HepG2 (cell line): ENCODE measurements at regions not wholly inside any gene's neighbourhood (a gene's known extent, or its start where the extent isn't known, plus 50 kb on each side); places are given as distances from the start of the nearest gene placed in this dataset.

Experiments used
- ATAC-seq: fragments of 200-7000 bp; cut with Tn5 transposase; 3 replicates; pipeline ENCODE4 v1.9.1; 2020; ENCODE audit warnings: mild to moderate bottlenecking, moderate library complexity
- BruUV-seq: library from RNA; stranded (reverse); fragments of 400-500 nt; replicated peaks from 2 replicates; lab custom pipeline; 2021; lab: Mats Ljungman, UMichigan
- CTCF ChIA-PET: fragments of 300-600 bp; formaldehyde crosslinking; extraction: SDS; loops from one replicate; lab custom pipeline; 2021; ENCODE audit warnings: low total read pairs, inconsistent platforms, low intra/inter-chr PET ratio; lab: Yijun Ruan, JAX
- POLR2A ChIA-PET: fragments of 350-600 bp; sonication (Branson Sonifier 250); formaldehyde crosslinking; loops from one replicate; lab custom pipeline; 2020; ENCODE audit warnings: antibody characterized with exemption, inconsistent platforms; lab: Yijun Ruan, JAX
- DNase-seq: peaks from one replicate; pipeline ENCODE4 v3.0.0-alpha.2; 2015; ENCODE audit warnings: low spot score
- FAIRE-seq: peaks from 3 replicates; lab custom pipeline; 2011; peaks lifted over from hg19 to GRCh38; lab: Jason Lieb, UNC
- H2AFZ ChIP-seq: one replicate; pipeline ENCODE4 v1.6.1; 2011; ENCODE audit warnings: low read length, inconsistent platforms
- H3K27ac ChIP-seq: fragments of 300-600 bp; 3 replicates; pipeline ENCODE4 v1.8.0; 2011; ENCODE audit warnings: mixed run types, mild to moderate bottlenecking, mixed read lengths, low read length, inconsistent platforms; ENCODE audit not compliant: insufficient read depth; ENCODE audit errors: extremely low read length
- H3K27me3 ChIP-seq, 2 experiments: fragments of 200-600 bp in 1 of 2; 2 replicates in 1 of 2; 3 replicates in 1 of 2; pipeline versions ENCODE4 v1.6.0 to v1.8.0; 2011; ENCODE audit warnings: low read length in 2 of 2, mild to moderate bottlenecking in 2 of 2, moderate library complexity in 2 of 2, inconsistent platforms in 1 of 2; ENCODE audit not compliant: insufficient read depth in 2 of 2, control insufficient read depth in 1 of 2
- H3K36me3 ChIP-seq, 2 experiments: fragments of 200-600 bp in 1 of 2; replicated peaks in 1 of 2; 2 replicates in 1 of 2; 3 replicates in 1 of 2; pipeline versions ENCODE4 v1.5.1 to v1.8.0; 2011; ENCODE audit warnings: low read length in 2 of 2, inconsistent platforms in 1 of 2; ENCODE audit not compliant: insufficient read depth in 2 of 2, control insufficient read depth in 1 of 2
- H3K4me1 ChIP-seq: 2 replicates; pipeline ENCODE4 v1.5.1; 2012; ENCODE audit warnings: low read length, inconsistent platforms; ENCODE audit not compliant: insufficient read depth
- H3K4me2 ChIP-seq: 2 replicates; pipeline ENCODE4 v1.6.0; 2011; ENCODE audit warnings: low read depth, low read length, inconsistent platforms
- H3K4me3 ChIP-seq, 3 experiments: fragments of 200-600 bp in 1 of 3; sonication (generic), shearing (Covaris generic) in 1 of 3; replicated peaks in 1 of 3; 2 replicates each; pipeline ENCODE4 v1.5.1; 2011 to 2016; ENCODE audit warnings: low read length in 3 of 3, inconsistent platforms in 2 of 3, low read depth in 2 of 3, mild to moderate bottlenecking in 2 of 3, control low read depth in 1 of 3, mixed read lengths in 1 of 3; ENCODE audit not compliant: insufficient read depth in 1 of 3
- H3K79me2 ChIP-seq: one replicate; pipeline ENCODE4 v1.6.1; 2011; ENCODE audit warnings: low read length, inconsistent platforms; ENCODE audit not compliant: insufficient read depth
- H3K9ac ChIP-seq: 2 replicates; pipeline ENCODE4 v1.6.0; 2011; ENCODE audit warnings: mild to moderate bottlenecking, low read depth, low read length, inconsistent platforms; ENCODE audit not compliant: insufficient read depth
- H3K9me3 ChIP-seq: 2 replicates; pipeline ENCODE4 v1.5.1; 2012; ENCODE audit warnings: mild to moderate bottlenecking, low read length
- H4K20me1 ChIP-seq: 2 replicates; pipeline ENCODE4 v1.6.0; 2011; ENCODE audit warnings: inconsistent platforms, mild to moderate bottlenecking, low read length, moderate library complexity; ENCODE audit not compliant: insufficient read depth
- DMTF1 ChIP-seq: sonication (generic); formaldehyde crosslinking; IDR thresholded peaks from 2 replicates; pipeline ENCODE4 v1.4.0; 2020; ENCODE audit warnings: mild to moderate bottlenecking, missing genetic modification reagents
- E2F5 ChIP-seq: sonication (generic); formaldehyde crosslinking; conservative IDR thresholded peaks from 2 replicates; pipeline ENCODE4 v1.4.0; 2020; ENCODE audit warnings: missing genetic modification reagents
- JUN ChIP-seq: sonication (generic); formaldehyde crosslinking; IDR thresholded peaks from 2 replicates; pipeline ENCODE4 v1.4.0; 2020; ENCODE audit warnings: mild to moderate bottlenecking, missing genetic modification reagents
- KDM1A ChIP-seq: IDR thresholded peaks from 2 replicates; pipeline ENCODE4 v1.6.1; 2016; ENCODE audit warnings: missing compliant biosample characterization
- MED8 ChIP-seq: sonication (generic); formaldehyde crosslinking; IDR thresholded peaks from 2 replicates; pipeline ENCODE4 v1.8.1; 2023; ENCODE audit warnings: mild to moderate bottlenecking, missing genetic modification reagents; ENCODE audit not compliant: insufficient replicate concordance
- NR3C1 ChIP-seq: sonication (generic); formaldehyde crosslinking; IDR thresholded peaks from 2 replicates; pipeline ENCODE4 v1.4.0; 2020; ENCODE audit warnings: missing genetic modification reagents
- PITX1 ChIP-seq: sonication (generic); formaldehyde crosslinking; IDR thresholded peaks from 2 replicates; pipeline ENCODE4 v1.5.1; 2020; ENCODE audit warnings: mild to moderate bottlenecking, missing genetic modification reagents
- PLSCR1 ChIP-seq: sonication (generic); formaldehyde crosslinking; IDR thresholded peaks from 2 replicates; pipeline ENCODE4 v1.5.0; 2020; ENCODE audit warnings: missing genetic modification reagents, mild to moderate bottlenecking, borderline replicate concordance
- POLR2A ChIP-seq, 2 experiments: IDR thresholded peaks; 2 replicates each; pipeline ENCODE4 v1.6.1; 2011; ENCODE audit warnings: low read depth in 2 of 2, low read length in 2 of 2, mild to moderate bottlenecking in 1 of 2, moderate library complexity in 1 of 2; ENCODE audit not compliant: insufficient read depth in 1 of 2
- SATB2 ChIP-seq: sonication (generic); formaldehyde crosslinking; IDR thresholded peaks from 2 replicates; pipeline ENCODE4 v1.5.0; 2020; ENCODE audit warnings: missing genetic modification reagents
- ZFYVE20 ChIP-seq: sonication (generic); formaldehyde crosslinking; IDR thresholded peaks from 2 replicates; pipeline ENCODE4 v1.8.0; 2023; ENCODE audit warnings: low read depth, mild to moderate bottlenecking, moderate library complexity, missing genetic modification reagents, borderline replicate concordance
- ZNF225 ChIP-seq: sonication (generic); formaldehyde crosslinking; IDR thresholded peaks from 2 replicates; pipeline ENCODE4 v1.4.0; 2020; ENCODE audit warnings: mild to moderate bottlenecking, missing genetic modification reagents
- ZNF232 ChIP-seq: sonication (generic); formaldehyde crosslinking; IDR thresholded peaks from 2 replicates; pipeline ENCODE4 v1.4.0; 2020; ENCODE audit warnings: missing genetic modification reagents, borderline replicate concordance
- ZNF251 ChIP-seq: sonication (generic); formaldehyde crosslinking; IDR thresholded peaks from 2 replicates; pipeline ENCODE4 v1.9.0; 2021; ENCODE audit warnings: mild to moderate bottlenecking, missing genetic modification reagents
- ZNF691 ChIP-seq: sonication (generic); formaldehyde crosslinking; IDR thresholded peaks from 2 replicates; pipeline ENCODE4 v1.4.0; 2020; ENCODE audit warnings: missing genetic modification reagents, low read depth, mild to moderate bottlenecking, borderline replicate concordance
- ZNF724P ChIP-seq: sonication (generic); formaldehyde crosslinking; IDR thresholded peaks from 2 replicates; pipeline ENCODE4 v1.8.0; 2022; ENCODE audit warnings: missing genetic modification reagents, borderline replicate concordance
- WGBS: methylation state at CpG from one replicate; pipeline ENCODE4 v1.1.6; 2017; ENCODE audit warnings: low lambda C conversion rate; 5-methylcytosine and 5-hydroxymethylcytosine counted together
- in situ Hi-C: cut with HindIII; loops from 2 replicates; pipeline ENCODE4 v1.10.0; 2017; ENCODE audit warnings: low pct_unique_long_range_greater_than_20kb; ENCODE audit not compliant: extremely low pct_ligation_motif_present
- intact Hi-C: fragments of 100-400 bp; cut with micrococcal nuclease; formaldehyde crosslinking; loops from one replicate; pipeline ENCODE4 v1.10.0; 2022; ENCODE audit not compliant: unreplicated experiment

- TF ChIP-seq PLSCR1 (CRISPR knock-in tag) = no peak
- no peak for TF ChIP-seq ZNF232 (CRISPR knock-in tag)
- no peak for TF ChIP-seq ZNF691 (CRISPR knock-in tag)
- TF ChIP-seq ZNF724P = no peak
- no peak for TF ChIP-seq ZFYVE20
- TF ChIP-seq ZNF225 = no peak
- TF ChIP-seq MED8 (CRISPR knock-in tag) = no peak
- no peak for TF ChIP-seq PITX1 (CRISPR knock-in tag)
- TF ChIP-seq SATB2 (CRISPR knock-in tag) = no peak
Observed at GRCh38 chr6:90432937-90433336, 136.3 kb upstream of the BACH2 start (continued).

GRCh38 chr6:90432041-90432775, 135.6 kb upstream of the BACH2 start:
- Histone ChIP-seq H3K79me2 (no peaks in the 10 kb centered on the region), H3K27ac (no peak overlapping the region), H3K4me3 (no peak overlapping the region), H3K4me1 (no peaks in the 10 kb centered on the region), H3K9me3 (peaks cover 23% of the 10 kb centered on the region), H3K27me3 (no peaks in the 10 kb centered on the region), H4K20me1 (no peaks in the 10 kb centered on the region), H3K4me2 (no peak overlapping the region), H3K36me3 (no peaks in the 10 kb centered on the region), H2AFZ (no peak overlapping the region), H3K9ac (no peak overlapping the region)
- CTCF ChIA-PET = no interaction called here
- no peak for DNase-seq
- no TSS peak for BruUV-seq
- intact Hi-C loops = no loop called here
- ATAC-seq = no peak
- POLR2A ChIA-PET = no interaction called here
- no peak for FAIRE-seq
- in situ Hi-C loops = no loop called here
- 0% methylated on average over 3 of the region's 3 CpGs for WGBS
- TF ChIP-seq NR3C1 (CRISPR knock-in tag) = no peak
- no peak for TF ChIP-seq DMTF1 (CRISPR knock-in tag)
- no peak for TF ChIP-seq KDM1A (CRISPR knock-in tag)
- no peak for TF ChIP-seq JUN
- TF ChIP-seq ZNF251 (CRISPR knock-in tag) = no peak
- TF ChIP-seq E2F5 (CRISPR knock-in tag) = no peak
- TF ChIP-seq POLR2A (IDR thresholded peaks at IDR 0.05; ENCODE audit: insufficient read depth in 1 of 2, low read depth in 2 of 2, low read length in 2 of 2) = no peak
